ENCODE measurements at regions not wholly inside any gene's neighbourhood (a gene's known extent, or its start where the extent isn't known, plus 50 kb on each side); places are given as distances from the start of the nearest gene placed in this dataset.

DNA sequence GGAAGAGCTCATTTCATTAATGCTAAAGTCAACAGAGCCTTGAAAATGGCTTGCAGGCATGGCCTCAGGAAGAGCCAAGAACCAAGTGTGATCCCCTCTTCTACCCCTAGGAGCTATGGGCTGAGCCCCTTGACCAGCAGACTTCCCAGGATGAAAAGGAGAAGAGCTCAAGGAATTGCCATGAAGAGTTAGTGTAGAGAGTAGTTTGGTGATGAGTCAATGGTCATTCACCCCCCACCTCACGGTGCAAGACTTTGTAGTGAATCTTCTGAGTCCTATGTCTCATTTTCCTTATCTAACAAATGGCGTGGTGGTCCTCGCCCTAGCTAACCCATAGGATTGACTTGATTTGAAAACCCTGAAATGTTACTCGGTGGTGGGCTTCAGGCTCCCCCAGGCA lies 422.4 kb upstream of the CADM1 start:
- Histone ChIP-seq H3K79me1 (ENCODE audit: low read depth, low read length) (no peaks in the 10 kb centered on the region), H3K27me3 (ENCODE audit: control insufficient read depth in 3 of 3, insufficient read depth in 3 of 3, low read depth in 1 of 3, low read length in 3 of 3) (peaks cover 0 to 3% (median 0%) of the 10 kb centered on the region in 3 experiments), H2BK5ac (ENCODE audit: low read length) (no peak overlapping the region), H2BK12ac (ENCODE audit: low read length) (no peak overlapping the region), H2AFZ (ENCODE audit: low read length) (no peak overlapping the region), H4K91ac (ENCODE audit: low read depth, low read length, poor library complexity) (no peak overlapping the region), H2BK120ac (ENCODE audit: low read depth, low read length) (no peak overlapping the region), H3K4ac (ENCODE audit: low read length) (no peak overlapping the region), H3K36me3 (replicated peaks in 1 of 2; ENCODE audit: control insufficient read depth in 2 of 2, insufficient read depth in 2 of 2, low read length in 2 of 2) (no peaks in the 10 kb centered on the region), H3K4me3 (ENCODE audit: low read length in 2 of 2) (no peak overlapping the region), H3K9me3 (replicated peaks in 1 of 2; ENCODE audit: control insufficient read depth in 2 of 2, insufficient read depth in 1 of 2, low read depth in 1 of 2, low read length in 2 of 2) (no peaks in the 10 kb centered on the region), H3K23ac (ENCODE audit: low read depth, low read length, poor library complexity) (no peak overlapping the region), H2AK5ac (ENCODE audit: low read depth, low read length) (no peak overlapping the region), H3K18ac (ENCODE audit: low read length) (no peak overlapping the region), H2BK15ac (ENCODE audit: low read length) (no peak overlapping the region), H3K9ac (ENCODE audit: low read depth, low read length, poor library complexity) (no peak overlapping the region), H4K8ac (ENCODE audit: low read depth, low read length) (no peak overlapping the region), H3K4me2 (ENCODE audit: insufficient read depth, low read length, poor library complexity, severe bottlenecking) (no peak overlapping the region), H3K14ac (ENCODE audit: low read length) (no peak overlapping the region), H3K27ac (replicated peaks; ENCODE audit: low read length) (no peak overlapping the region), H3K4me1 (ENCODE audit: control insufficient read depth in 2 of 2, insufficient read depth in 1 of 2, low read depth in 1 of 2, low read length in 2 of 2) (peaks cover 3 to 7% of the 10 kb centered on the region in 2 donors)
- DNase-seq (ENCODE audit: low spot score): no peak
- no CpG with 5 or more reads among the region's 4 CpGs for WGBS, 2 donors (ENCODE audit: extremely low coverage in 2 of 2, insufficient read length in 2 of 2, insufficient replicate concordance in 1 of 2)

- H2BK12ac ChIP-seq (ENCODE audit: low read length): no peak overlapping the region
- no peak overlapping the region for H2AK5ac ChIP-seq (ENCODE audit: low read depth, low read length)
- H2AFZ ChIP-seq (ENCODE audit: low read length): no peak overlapping the region
- no peak overlapping the region for H3K27ac ChIP-seq (replicated peaks; ENCODE audit: low read length)
- H2BK120ac ChIP-seq (ENCODE audit: low read depth, low read length): no peak overlapping the region
- H3K14ac ChIP-seq (ENCODE audit: low read length): no peak overlapping the region
- H3K9ac ChIP-seq (ENCODE audit: low read depth, low read length, poor library complexity): no peak overlapping the region
- no peak overlapping the region for H3K18ac ChIP-seq (ENCODE audit: low read length)
- H3K4me2 ChIP-seq (ENCODE audit: insufficient read depth, low read length, poor library complexity, severe bottlenecking): no peak overlapping the region
- H3K36me3 ChIP-seq (replicated peaks in 1 of 2; ENCODE audit: control insufficient read depth in 2 of 2, insufficient read depth in 2 of 2, low read length in 2 of 2): no peaks in the 10 kb centered on the region
- no peak overlapping the region for H3K4ac ChIP-seq (ENCODE audit: low read length)
- peaks cover 0 to 6% of the 10 kb centered on the region in 2 donors for H3K4me1 ChIP-seq (ENCODE audit: control insufficient read depth in 2 of 2, insufficient read depth in 1 of 2, low read depth in 1 of 2, low read length in 2 of 2)
- no peak overlapping the region for H3K23ac ChIP-seq (ENCODE audit: low read depth, low read length, poor library complexity)
- H2BK15ac ChIP-seq (ENCODE audit: low read length): no peak overlapping the region
- no peak overlapping the region for H4K8ac ChIP-seq (ENCODE audit: low read depth, low read length)
- no CpG with 5 or more reads among the region's 5 CpGs for WGBS, 2 donors (ENCODE audit: extremely low coverage in 2 of 2, insufficient read length in 2 of 2, insufficient replicate concordance in 1 of 2)
- no peak overlapping the region for H2BK5ac ChIP-seq (ENCODE audit: low read length)
- no peak overlapping the region for H3K4me3 ChIP-seq (ENCODE audit: low read length in 2 of 2)
- no peak overlapping the region for H4K91ac ChIP-seq (ENCODE audit: low read depth, low read length, poor library complexity)
- H3K79me1 ChIP-seq (ENCODE audit: low read depth, low read length): no peaks in the 10 kb centered on the region
- H3K9me3 ChIP-seq (replicated peaks in 1 of 2; ENCODE audit: control insufficient read depth in 2 of 2, insufficient read depth in 1 of 2, low read depth in 1 of 2, low read length in 2 of 2): no peaks in the 10 kb centered on the region
- H3K27me3 ChIP-seq (ENCODE audit: control insufficient read depth in 3 of 3, insufficient read depth in 3 of 3, low read depth in 1 of 3, low read length in 3 of 3): peaks cover 0 to 3% (median 0%) of the 10 kb centered on the region in 3 experiments
- DNase-seq (ENCODE audit: low spot score): no peak
Measured at GRCh38 chr11:115926138-115926537, 421.9 kb upstream of the CADM1 start.

DNA sequence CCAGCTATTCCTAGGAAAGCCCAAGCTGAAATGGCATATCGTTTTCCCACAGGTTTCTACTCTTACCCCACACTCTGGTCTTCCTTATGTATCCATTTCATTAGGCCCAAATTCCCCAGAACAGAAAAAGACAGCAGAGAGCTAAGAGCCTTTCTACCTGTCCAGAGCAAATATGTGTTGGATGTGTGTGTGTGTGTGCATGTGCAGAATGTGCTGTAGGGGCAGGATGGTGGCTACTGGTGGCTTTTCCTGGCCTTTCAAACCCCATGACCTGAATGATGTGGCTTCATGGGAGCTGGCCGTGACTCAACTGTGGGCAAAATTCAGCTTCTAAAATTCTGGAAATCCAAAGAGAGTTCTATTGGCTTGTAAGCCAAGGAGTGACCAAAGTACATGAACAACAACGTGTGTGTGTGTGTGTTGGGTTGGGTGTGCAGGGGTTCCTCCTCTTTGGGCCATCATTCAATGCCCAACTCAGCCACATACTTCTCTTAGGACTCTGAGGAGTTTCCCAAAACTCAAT lies 421.4 kb upstream of the CADM1 start:
- Histone ChIP-seq H4K91ac (ENCODE audit: low read depth, low read length, poor library complexity) (no peak overlapping the region), H3K9me3 (replicated peaks in 1 of 2; ENCODE audit: control insufficient read depth in 2 of 2, insufficient read depth in 1 of 2, low read depth in 1 of 2, low read length in 2 of 2) (no peaks in the 10 kb centered on the region), H2AK5ac (ENCODE audit: low read depth, low read length) (no peak overlapping the region), H3K4me1 (ENCODE audit: control insufficient read depth in 2 of 2, insufficient read depth in 1 of 2, low read depth in 1 of 2, low read length in 2 of 2) (peaks cover 0 to 6% of the 10 kb centered on the region in 2 donors), H3K18ac (ENCODE audit: low read length) (no peak overlapping the region), H3K4me2 (ENCODE audit: insufficient read depth, low read length, poor library complexity, severe bottlenecking) (no peak overlapping the region), H3K9ac (ENCODE audit: low read depth, low read length, poor library complexity) (no peak overlapping the region), H3K27ac (replicated peaks; ENCODE audit: low read length) (no peak overlapping the region), H2BK120ac (ENCODE audit: low read depth, low read length) (no peak overlapping the region), H3K4ac (ENCODE audit: low read length) (no peak overlapping the region), H2AFZ (ENCODE audit: low read length) (no peak overlapping the region), H3K4me3 (ENCODE audit: low read length in 2 of 2) (no peak overlapping the region), H2BK12ac (ENCODE audit: low read length) (no peak overlapping the region), H4K8ac (ENCODE audit: low read depth, low read length) (no peak overlapping the region), H2BK15ac (ENCODE audit: low read length) (no peak overlapping the region), H3K79me1 (ENCODE audit: low read depth, low read length) (no peaks in the 10 kb centered on the region), H2BK5ac (ENCODE audit: low read length) (no peak overlapping the region), H3K23ac (ENCODE audit: low read depth, low read length, poor library complexity) (no peak overlapping the region), H3K27me3 (ENCODE audit: control insufficient read depth in 3 of 3, insufficient read depth in 3 of 3, low read depth in 1 of 3, low read length in 3 of 3) (peaks cover 0 to 3% (median 0%) of the 10 kb centered on the region in 3 experiments), H3K36me3 (replicated peaks in 1 of 2; ENCODE audit: control insufficient read depth in 2 of 2, insufficient read depth in 2 of 2, low read length in 2 of 2) (no peaks in the 10 kb centered on the region), H3K14ac (ENCODE audit: low read length) (no peak overlapping the region)
- DNase-seq (ENCODE audit: low spot score): no peak
- no CpG with 5 or more reads among the region's 3 CpGs for WGBS, 2 donors (ENCODE audit: extremely low coverage in 2 of 2, insufficient read length in 2 of 2, insufficient replicate concordance in 1 of 2)

DNA sequence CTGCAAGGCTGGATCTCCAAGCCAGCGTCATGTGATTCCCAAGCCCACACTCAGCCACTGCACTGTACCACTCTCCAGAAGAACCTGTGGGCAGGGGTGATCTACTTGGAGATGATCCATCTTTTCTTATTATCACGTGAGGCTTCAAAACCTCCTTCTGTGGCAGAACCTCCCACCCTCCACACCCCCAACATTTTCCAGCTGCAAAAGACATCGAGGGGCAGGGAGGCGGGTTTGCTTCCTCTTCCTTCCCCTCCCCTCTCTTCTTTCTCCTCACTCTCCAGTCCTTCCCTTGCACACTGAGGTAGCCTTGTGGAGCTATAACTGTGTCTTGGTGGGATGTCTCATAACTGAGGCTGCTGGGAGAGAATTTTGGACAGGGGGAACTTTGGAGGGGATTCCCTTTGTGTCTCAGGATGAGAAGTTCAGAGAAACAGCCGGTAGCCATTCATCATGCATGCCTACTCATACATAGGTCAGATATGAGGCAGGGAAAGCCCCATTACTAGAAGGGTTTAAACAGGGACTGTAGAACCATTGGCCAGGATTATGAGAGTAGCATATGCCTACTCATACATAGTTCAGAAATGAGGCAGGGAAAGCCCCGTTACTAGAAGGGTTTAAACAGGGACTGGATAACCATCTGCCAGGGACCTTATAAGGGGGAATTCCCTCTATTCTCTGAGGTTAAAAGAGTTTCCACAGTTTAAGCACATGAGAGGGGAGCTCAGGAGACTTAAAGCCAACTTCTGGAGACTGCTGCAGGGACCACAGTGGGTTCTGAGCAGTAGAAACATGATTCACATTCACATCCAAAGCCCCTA lies 420.7 kb upstream of the CADM1 start:
- H2BK5ac ChIP-seq (ENCODE audit: low read length): no peak overlapping the region
- H2AK5ac ChIP-seq (ENCODE audit: low read depth, low read length): no peak overlapping the region
- no peak overlapping the region for H3K18ac ChIP-seq (ENCODE audit: low read length)
- H2BK12ac ChIP-seq (ENCODE audit: low read length): no peak overlapping the region
- H2AFZ ChIP-seq (ENCODE audit: low read length): no peak overlapping the region
- peaks cover 0 to 3% (median 0%) of the 10 kb centered on the region in 3 experiments for H3K27me3 ChIP-seq (ENCODE audit: control insufficient read depth in 3 of 3, insufficient read depth in 3 of 3, low read depth in 1 of 3, low read length in 3 of 3)
- no peak overlapping the region for H2BK120ac ChIP-seq (ENCODE audit: low read depth, low read length)
- no peak overlapping the region for H3K27ac ChIP-seq (replicated peaks; ENCODE audit: low read length)
- no peak overlapping the region for H2BK15ac ChIP-seq (ENCODE audit: low read length)
- H3K4me2 ChIP-seq (ENCODE audit: insufficient read depth, low read length, poor library complexity, severe bottlenecking): no peak overlapping the region
- H3K36me3 ChIP-seq (replicated peaks in 1 of 2; ENCODE audit: control insufficient read depth in 2 of 2, insufficient read depth in 2 of 2, low read length in 2 of 2): no peaks in the 10 kb centered on the region
- no peak overlapping the region for H3K23ac ChIP-seq (ENCODE audit: low read depth, low read length, poor library complexity)
- WGBS, 2 donors (ENCODE audit: extremely low coverage in 2 of 2, insufficient read length in 2 of 2, insufficient replicate concordance in 1 of 2): no CpG with 5 or more reads among the region's 6 CpGs
- H3K14ac ChIP-seq (ENCODE audit: low read length): no peak overlapping the region
- no peak for DNase-seq (ENCODE audit: low spot score)
- H3K9ac ChIP-seq (ENCODE audit: low read depth, low read length, poor library complexity): no peak overlapping the region
- no peak overlapping the region for H4K8ac ChIP-seq (ENCODE audit: low read depth, low read length)
- peaks cover 0 to 2% of the 10 kb centered on the region in 2 donors for H3K4me1 ChIP-seq (ENCODE audit: control insufficient read depth in 2 of 2, insufficient read depth in 1 of 2, low read depth in 1 of 2, low read length in 2 of 2)
- H3K9me3 ChIP-seq (replicated peaks in 1 of 2; ENCODE audit: control insufficient read depth in 2 of 2, insufficient read depth in 1 of 2, low read depth in 1 of 2, low read length in 2 of 2): no peaks in the 10 kb centered on the region
- H3K4me3 ChIP-seq (ENCODE audit: low read length in 2 of 2): no peak overlapping the region
- no peaks in the 10 kb centered on the region for H3K79me1 ChIP-seq (ENCODE audit: low read depth, low read length)
- H4K91ac ChIP-seq (ENCODE audit: low read depth, low read length, poor library complexity): no peak overlapping the region
- no peak overlapping the region for H3K4ac ChIP-seq (ENCODE audit: low read length)

Data from neuronal stem cell (in vitro differentiated cells).